GM19035 (cell line): ENCODE measurements at regions not wholly inside any gene's neighbourhood (a gene's known extent, or its start where the extent isn't known, plus 50 kb on each side); places are given as distances from the start of the nearest gene placed in this dataset.
"Not testable (repeated sequence)": the region's sequence is repeated elsewhere in the genome, so short reads cannot be mapped to it uniquely, and the experiment has no call there.

Source experiments
- ATAC-seq: cut with Tn5 transposase; IDR thresholded peaks from one replicate; pipeline ENCODE4 v1.9.1; 2021; ENCODE audit not compliant: unreplicated experiment

- ATAC-seq: no peak
Measured at GRCh38 chr18:1270081-1270480, 365.4 kb downstream of the ADCYAP1 start.

GRCh38 chr18:1273469-1273868, 368.8 kb downstream of the ADCYAP1 start:
- ATAC-seq: no peak

DNA sequence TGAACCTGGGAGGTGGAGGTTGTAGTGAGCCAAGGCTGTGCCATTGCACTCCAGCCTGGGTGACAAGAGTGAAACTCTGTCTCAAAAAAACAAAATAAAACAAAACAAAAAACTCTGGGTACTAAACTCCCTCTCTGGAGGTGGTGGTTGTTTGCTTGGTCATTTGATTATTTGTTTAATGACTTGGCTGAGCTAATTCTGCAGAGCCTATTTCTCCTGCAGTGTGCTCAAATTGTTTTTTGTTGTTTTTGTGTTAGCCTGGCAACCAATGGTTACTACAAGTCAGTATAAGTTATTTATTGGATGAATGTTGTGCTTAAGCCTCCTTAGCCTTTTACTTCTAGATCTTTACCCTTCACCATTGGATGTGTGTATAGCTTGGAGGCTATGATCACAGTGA, 387.5 kb downstream of the ADCYAP1 start:
- no peak for ATAC-seq

DNA sequence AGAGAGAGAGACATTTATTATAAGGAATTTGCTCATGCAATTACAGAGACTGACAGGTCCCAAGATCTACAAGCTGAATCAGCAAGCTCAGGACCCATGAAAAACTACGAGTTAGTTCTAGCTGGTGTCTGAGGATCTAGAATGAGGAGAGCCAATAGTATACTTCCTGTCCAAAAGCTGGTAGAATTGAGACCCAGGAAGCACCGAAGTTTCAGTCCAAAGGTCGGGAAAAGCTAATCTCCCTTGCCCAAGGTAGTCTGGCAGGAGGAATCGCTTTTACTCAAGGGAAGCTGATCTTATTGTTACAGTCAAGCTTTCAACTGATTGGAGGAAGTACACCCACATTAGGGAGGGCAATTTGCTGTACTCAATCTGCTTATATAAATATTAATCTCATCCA, 389.6 kb downstream of the ADCYAP1 start:
- ATAC-seq: no peak

GRCh38 chr18:1296237-1296636, 391.6 kb downstream of the ADCYAP1 start:
- no peak for ATAC-seq

DNA sequence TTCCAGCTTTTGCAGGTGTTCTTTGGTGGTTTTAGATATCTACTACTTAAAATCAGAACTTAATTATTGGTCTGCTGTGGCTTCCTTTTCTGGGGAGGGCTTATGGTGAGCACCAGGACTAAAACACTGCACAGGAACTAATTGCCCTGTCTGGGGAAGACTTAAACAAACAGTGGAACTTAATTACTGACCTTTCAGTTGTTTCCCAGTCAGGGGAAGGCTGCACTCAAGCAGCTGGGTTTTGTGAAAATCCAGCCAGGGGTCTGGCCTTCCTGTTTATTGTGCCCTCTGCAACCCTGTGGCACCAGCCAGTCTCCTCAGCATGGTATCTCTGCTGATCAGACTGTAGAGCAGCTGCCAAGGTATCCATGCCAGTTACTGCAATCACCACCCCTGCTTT, 398.2 kb downstream of the ADCYAP1 start:
- no peak for ATAC-seq

- ATAC-seq: no peak
Measured at GRCh38 chr18:1304392-1304992, 399.8 kb downstream of the ADCYAP1 start.

DNA sequence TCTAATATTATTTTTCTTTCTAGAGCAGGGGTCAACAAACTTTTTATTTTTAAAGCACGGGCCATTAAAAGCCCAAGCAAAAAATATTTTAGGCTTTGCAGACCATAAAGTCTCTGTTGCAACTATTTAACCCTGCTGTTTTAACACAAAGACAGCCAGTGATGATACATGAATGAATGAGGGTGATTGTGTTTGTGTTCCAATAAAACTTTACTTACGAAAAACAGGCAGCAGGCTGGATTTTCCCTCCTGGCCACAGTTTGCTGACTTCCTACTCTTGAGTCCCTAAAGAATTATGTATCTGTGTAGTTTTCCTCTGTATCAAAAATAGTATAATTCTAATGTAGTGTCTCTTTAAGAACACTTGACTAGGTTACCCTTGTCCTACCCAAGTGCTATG, 402.0 kb downstream of the ADCYAP1 start:
- ATAC-seq: no peak

GRCh38 chr18:1308686-1309085, 404.0 kb downstream of the ADCYAP1 start:
- no peak for ATAC-seq

DNA sequence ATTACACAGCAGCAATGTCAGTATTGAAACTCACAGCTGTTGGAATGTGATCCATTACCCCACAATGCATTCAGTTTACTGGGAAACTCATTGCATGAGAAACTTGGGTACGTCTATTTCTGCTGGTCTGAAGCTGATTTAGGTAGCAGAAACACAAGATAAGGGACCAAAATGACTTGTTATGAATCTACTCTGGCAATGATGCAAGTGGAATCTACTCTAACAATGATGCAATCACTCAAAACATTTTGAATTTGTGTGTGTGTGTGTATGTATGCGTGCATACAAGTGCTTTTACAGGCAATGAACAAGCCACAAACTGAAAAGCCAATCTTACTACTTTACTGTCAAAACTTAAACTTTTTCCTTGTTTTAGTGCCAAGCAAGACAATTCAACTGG, 406.7 kb downstream of the ADCYAP1 start:
- no peak for ATAC-seq

GRCh38 chr18:1335345-1335744, 430.7 kb downstream of the ADCYAP1 start:
- not testable (repeated sequence) for ATAC-seq

GRCh38 chr18:1350931-1351450, 446.3 kb downstream of the ADCYAP1 start:
- no peak for ATAC-seq

GRCh38 chr18:1353025-1353424, 448.4 kb downstream of the ADCYAP1 start:
- no peak for ATAC-seq

DNA sequence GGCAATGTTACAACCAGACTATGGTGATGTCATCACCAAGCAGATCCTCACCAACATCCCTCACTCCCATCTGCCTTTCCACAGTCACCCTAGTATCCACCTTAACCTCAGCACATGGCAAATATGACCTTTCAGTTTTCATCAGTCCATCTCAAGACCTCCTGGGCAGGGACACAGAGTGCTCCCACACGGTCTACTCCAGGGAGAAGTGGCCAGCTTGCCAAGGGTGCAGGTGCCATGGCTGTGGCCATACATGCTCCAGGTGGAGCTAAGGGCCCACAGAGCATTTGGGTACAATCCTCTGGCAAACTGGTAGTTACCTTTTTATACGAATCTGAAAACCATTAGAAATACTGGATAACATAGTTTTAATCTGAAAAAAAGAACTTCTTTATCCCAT, 453.1 kb downstream of the ADCYAP1 start:
- ATAC-seq: no peak

- ATAC-seq: no peak
Measured at GRCh38 chr18:1361936-1362335, 457.3 kb downstream of the ADCYAP1 start.

- no peak for ATAC-seq
Measured at GRCh38 chr18:1370552-1370951, 465.9 kb downstream of the ADCYAP1 start.

DNA sequence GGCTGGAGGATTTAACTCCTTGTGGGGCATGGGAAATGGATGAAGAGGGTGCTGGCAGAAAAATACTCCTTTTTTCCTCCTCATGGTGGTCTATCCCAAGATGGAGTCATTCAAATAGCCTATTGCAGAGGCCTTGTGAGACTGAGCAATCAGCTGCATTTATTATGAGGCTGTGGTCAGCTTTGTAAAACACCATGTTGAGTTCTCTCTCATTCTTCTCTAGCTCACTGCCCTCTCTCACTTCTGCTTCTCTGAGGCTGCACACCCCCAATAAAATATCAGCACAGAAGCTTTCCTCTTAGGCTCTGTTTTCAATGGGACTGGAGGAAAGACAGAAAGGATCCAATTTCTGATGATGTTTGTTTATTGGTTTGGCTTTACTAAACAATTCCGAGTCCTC, 467.1 kb downstream of the ADCYAP1 start:
- no peak for ATAC-seq

DNA sequence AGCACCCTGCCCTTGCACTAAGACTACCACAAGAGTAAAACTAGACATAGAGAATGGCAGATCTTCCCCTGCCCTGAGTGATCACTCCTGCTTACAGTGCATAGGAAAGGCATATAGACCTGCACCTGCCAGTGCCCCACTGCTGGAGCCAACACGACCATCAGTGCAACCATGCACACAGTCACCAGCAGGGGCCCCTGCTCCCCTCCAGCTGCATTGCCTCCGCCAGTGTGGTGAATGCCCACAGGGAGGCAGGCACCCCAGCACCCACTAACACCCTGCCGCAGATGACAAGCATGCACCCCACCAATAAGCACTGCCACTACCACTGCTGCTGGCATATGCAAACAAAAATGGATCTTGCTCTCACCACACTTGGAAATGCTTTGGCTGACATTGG, 478.8 kb downstream of the ADCYAP1 start:
- no peak for ATAC-seq

DNA sequence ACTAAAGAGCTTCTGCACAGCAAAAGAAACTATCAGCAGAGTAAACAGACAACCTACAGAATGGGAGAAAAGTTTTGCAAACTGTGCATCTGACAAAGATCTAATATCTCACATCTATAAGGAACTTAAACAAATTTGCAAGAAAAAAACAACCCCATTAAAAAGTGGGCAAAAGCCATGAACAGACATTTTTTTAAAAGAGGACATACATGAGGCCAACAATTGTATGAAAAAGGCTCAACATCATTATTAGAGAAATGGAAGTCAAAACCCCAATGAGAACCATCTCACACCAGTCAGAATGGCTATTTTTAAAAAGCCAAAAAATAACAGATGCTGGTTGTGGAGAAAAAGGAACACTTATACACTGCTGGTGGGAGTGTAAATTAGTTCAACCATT, 483.8 kb downstream of the ADCYAP1 start:
- not testable (repeated sequence) for ATAC-seq

GRCh38 chr18:1392046-1392445, 487.4 kb downstream of the ADCYAP1 start:
- ATAC-seq: no peak

- no peak for ATAC-seq
Measured at GRCh38 chr18:1392865-1393734, 488.4 kb downstream of the ADCYAP1 start.

DNA sequence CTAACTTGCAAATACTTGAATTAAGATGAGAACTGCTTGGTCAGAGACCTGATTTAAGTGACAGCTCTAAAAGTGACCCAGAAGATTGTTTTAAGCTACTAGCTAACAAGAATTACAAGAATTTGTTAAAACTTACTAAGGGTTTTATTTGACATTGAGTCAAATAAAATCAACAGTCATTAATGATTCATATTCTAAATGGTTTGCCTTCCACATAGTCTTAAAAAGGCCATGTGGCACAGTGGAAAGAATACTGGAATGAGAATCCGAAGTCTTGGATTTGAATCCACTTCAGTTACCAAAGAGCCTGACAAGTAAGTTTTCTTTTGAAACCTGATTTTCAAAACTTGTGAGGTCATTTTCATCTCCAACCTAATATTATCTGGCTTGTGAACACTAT, 489.3 kb downstream of the ADCYAP1 start:
- ATAC-seq: no peak
